Loucy (cell line): ENCODE measurements at regions not wholly inside any gene's neighbourhood (a gene's known extent, or its start where the extent isn't known, plus 50 kb on each side); places are given as distances from the start of the nearest gene placed in this dataset.

Experiments
- H2AFZ ChIP-seq: fragments of 200-600 bp; sonication (generic); 2 replicates; pipeline ENCODE4 v1.6.0; 2016; ENCODE audit warnings: antibody characterized with exemption, mild to moderate bottlenecking, low read length, moderate library complexity
- H3F3A ChIP-seq: fragments of 200-600 bp; 2 replicates; pipeline ENCODE4 v1.6.0; 2016; ENCODE audit warnings: antibody characterized with exemption, low read depth, mild to moderate bottlenecking
- H3K27me3 ChIP-seq: fragments of 200-600 bp; sonication (generic); 2 replicates; pipeline ENCODE4 v1.6.1; 2014; ENCODE audit warnings: low read length, mild to moderate bottlenecking; ENCODE audit not compliant: insufficient read depth, poor library complexity, severe bottlenecking
- H3K36me3 ChIP-seq: fragments of 200-600 bp; sonication (generic); 2 replicates; pipeline ENCODE4 v1.6.1; 2016; ENCODE audit warnings: low read length; ENCODE audit not compliant: insufficient read depth
- H3K4me1 ChIP-seq: fragments of 200-600 bp; sonication (generic); 2 replicates; pipeline ENCODE4 v1.5.1; 2014; ENCODE audit warnings: low read length, mild to moderate bottlenecking; ENCODE audit not compliant: insufficient read depth, poor library complexity, severe bottlenecking
- H3K4me2 ChIP-seq: fragments of 200-600 bp; sonication (generic); 2 replicates; pipeline ENCODE4 v1.6.0; 2014; ENCODE audit warnings: antibody characterized with exemption, low read length, low read depth, mild to moderate bottlenecking; ENCODE audit not compliant: poor library complexity, severe bottlenecking
- H3K4me3 ChIP-seq: fragments of 200-600 bp; sonication (generic); 2 replicates; pipeline ENCODE4 v1.5.1; 2014; ENCODE audit warnings: low read length, mild to moderate bottlenecking, mixed read lengths; ENCODE audit not compliant: poor library complexity, severe bottlenecking
- H3K79me2 ChIP-seq: fragments of 200-600 bp; sonication (generic); 2 replicates; pipeline ENCODE4 v1.6.1; 2014; ENCODE audit warnings: low read length; ENCODE audit not compliant: insufficient read depth
- H3K9ac ChIP-seq: fragments of 200-600 bp; sonication (generic); 2 replicates; pipeline ENCODE4 v1.6.0; 2014; ENCODE audit warnings: mild to moderate bottlenecking, low read depth, low read length, moderate library complexity; ENCODE audit not compliant: poor library complexity, severe bottlenecking
- H3K9me2 ChIP-seq: fragments of 200-600 bp; sonication (generic); replicated peaks from 2 replicates; pipeline ENCODE4 v1.6.1; 2016; ENCODE audit warnings: low read depth, low read length, mixed read lengths
- H3K9me3 ChIP-seq: fragments of 200-600 bp; sonication (generic); 2 replicates; pipeline ENCODE4 v1.6.1; 2014; ENCODE audit warnings: mild to moderate bottlenecking, antibody characterized with exemption, low read length, low read depth; ENCODE audit not compliant: insufficient read depth
- H4K20me1 ChIP-seq: fragments of 200-600 bp; sonication (generic); 2 replicates; pipeline ENCODE4 v1.6.0; 2014; ENCODE audit warnings: antibody characterized with exemption, low read length, mild to moderate bottlenecking; ENCODE audit not compliant: insufficient read depth, poor library complexity, severe bottlenecking
- EZH2phosphoT487 ChIP-seq: fragments of 200-600 bp; IDR thresholded peaks from 2 replicates; pipeline ENCODE4 v1.6.1; 2018; ENCODE audit warnings: antibody characterized with exemption, mild to moderate bottlenecking, moderate library complexity, borderline replicate concordance
- TF ChIP-seq, protein P1 (sequence below): fragments of 200-600 bp; sonication (generic); conservative IDR thresholded peaks from 2 replicates; pipeline ENCODE4 v1.5.1; 2014; ENCODE audit warnings: mild to moderate bottlenecking, antibody characterized with exemption, low read length

- Histone ChIP-seq H3F3A (no peaks in the 10 kb centered on the region), H3K9me3 (no peaks in the 10 kb centered on the region), H3K79me2 (no peaks in the 10 kb centered on the region), H3K4me3 (no peak overlapping the region), H3K4me2 (no peak overlapping the region), H3K4me1 (peaks cover 6% of the 10 kb centered on the region), H3K27me3 (no peaks in the 10 kb centered on the region), H4K20me1 (no peaks in the 10 kb centered on the region), H3K9me2 (no peaks in the 10 kb centered on the region), H3K9ac (no peak overlapping the region), H3K36me3 (no peaks in the 10 kb centered on the region), H2AFZ (no peak overlapping the region)
- TF ChIP-seq EZH2phosphoT487, result no peak
These were observed 115.2 kb upstream of the TMCO5A start for GRCh38 chr15:37819191-37819590.

DNA sequence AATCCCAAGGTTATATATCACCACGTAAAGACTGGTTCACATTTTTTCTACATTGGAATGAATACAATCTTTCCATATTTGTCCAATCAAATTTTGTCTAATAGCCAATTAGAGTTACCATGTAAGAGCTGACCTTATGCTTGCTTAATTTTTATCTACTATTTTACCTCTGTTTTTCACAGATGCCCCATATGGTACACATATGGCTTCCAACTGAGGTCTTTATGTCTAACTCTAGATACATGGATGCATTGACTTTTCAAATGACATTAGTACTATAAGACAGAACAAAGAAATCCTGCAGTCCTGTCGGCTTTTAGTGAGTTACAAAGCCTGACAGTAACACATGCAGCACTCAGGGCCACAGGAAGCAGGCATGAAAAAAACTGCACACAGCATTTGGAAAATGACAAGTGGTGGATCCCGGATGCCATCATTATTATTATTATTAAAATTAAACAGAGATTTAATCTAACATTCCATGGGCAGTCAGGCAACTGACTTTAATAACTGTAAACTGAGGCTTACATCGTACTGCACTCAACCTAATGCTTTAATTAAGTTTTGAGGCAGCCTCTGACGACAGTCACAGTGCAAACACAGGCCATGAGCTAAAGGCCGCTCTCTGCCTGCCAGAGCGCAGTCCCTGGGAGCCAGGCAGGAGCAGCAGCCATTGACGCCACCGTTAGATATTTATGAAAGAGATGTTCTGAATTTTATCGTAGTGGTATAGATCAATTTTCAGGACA is 113.9 kb upstream of the TMCO5A start:
- no peak overlapping the region for H2AFZ ChIP-seq
- no peaks in the 10 kb centered on the region for H3K27me3 ChIP-seq
- H3K9me2 ChIP-seq, result no peaks in the 10 kb centered on the region
- H4K20me1 ChIP-seq, result no peaks in the 10 kb centered on the region
- no peak overlapping the region for H3K4me3 ChIP-seq
- H3K79me2 ChIP-seq, result no peaks in the 10 kb centered on the region
- H3K36me3 ChIP-seq, result no peaks in the 10 kb centered on the region
- H3K9ac ChIP-seq, result no peak overlapping the region
- H3F3A ChIP-seq, result no peaks in the 10 kb centered on the region
- TF ChIP-seq, protein P1, sequence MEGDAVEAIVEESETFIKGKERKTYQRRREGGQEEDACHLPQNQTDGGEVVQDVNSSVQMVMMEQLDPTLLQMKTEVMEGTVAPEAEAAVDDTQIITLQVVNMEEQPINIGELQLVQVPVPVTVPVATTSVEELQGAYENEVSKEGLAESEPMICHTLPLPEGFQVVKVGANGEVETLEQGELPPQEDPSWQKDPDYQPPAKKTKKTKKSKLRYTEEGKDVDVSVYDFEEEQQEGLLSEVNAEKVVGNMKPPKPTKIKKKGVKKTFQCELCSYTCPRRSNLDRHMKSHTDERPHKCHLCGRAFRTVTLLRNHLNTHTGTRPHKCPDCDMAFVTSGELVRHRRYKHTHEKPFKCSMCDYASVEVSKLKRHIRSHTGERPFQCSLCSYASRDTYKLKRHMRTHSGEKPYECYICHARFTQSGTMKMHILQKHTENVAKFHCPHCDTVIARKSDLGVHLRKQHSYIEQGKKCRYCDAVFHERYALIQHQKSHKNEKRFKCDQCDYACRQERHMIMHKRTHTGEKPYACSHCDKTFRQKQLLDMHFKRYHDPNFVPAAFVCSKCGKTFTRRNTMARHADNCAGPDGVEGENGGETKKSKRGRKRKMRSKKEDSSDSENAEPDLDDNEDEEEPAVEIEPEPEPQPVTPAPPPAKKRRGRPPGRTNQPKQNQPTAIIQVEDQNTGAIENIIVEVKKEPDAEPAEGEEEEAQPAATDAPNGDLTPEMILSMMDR, result no peak
- no peak for TF ChIP-seq EZH2phosphoT487
- H3K9me3 ChIP-seq, result no peaks in the 10 kb centered on the region
- no peak overlapping the region for H3K4me2 ChIP-seq
- H3K4me1 ChIP-seq, result peaks cover 19% of the 10 kb centered on the region

DNA sequence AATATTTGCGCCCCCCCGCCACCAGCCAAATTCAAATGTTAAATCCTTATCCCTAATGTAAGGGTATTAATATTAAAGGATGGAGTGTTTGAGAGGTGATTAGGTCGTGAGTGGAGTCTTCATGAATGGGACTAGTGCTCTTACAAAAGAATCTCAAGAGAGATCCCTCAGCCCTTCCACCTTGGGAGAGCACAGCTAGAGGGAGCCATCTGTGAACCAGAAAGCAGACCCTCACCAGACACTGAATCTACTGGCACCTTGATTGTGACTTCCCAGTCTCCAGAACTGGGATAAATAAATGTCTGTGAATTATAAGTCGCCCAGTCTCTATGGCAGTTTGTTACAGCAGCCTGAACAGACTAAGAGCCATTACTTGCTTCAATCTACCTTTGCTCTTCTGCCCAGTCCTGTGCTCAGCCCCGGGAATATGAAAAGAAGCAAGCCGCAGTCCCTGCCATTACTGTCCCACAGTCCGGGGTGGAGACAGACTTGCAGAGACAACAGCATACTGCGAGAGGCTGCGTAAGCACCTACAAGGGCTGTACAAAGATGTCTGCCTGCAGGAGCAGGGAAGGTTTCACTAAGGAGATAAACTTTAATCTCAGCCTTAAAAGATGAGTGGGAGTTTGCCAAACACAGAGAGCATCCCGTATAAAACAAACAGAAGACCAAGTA is 110.7 kb upstream of the TMCO5A start:
- H3K4me3 ChIP-seq, result no peak overlapping the region
- no peaks in the 10 kb centered on the region for H4K20me1 ChIP-seq

More for the DNA sequence above, 110.7 kb upstream of the TMCO5A start:
- H3K9me2 ChIP-seq, result no peaks in the 10 kb centered on the region
- TF ChIP-seq, protein P1, result peak; percentile 28; the same call in 1 of the 2 replicates
- TF ChIP-seq EZH2phosphoT487, result no peak
- H3K4me1 ChIP-seq, result peaks cover 21% of the 10 kb centered on the region
- H3K4me2 ChIP-seq, result no peak overlapping the region
- no peaks in the 10 kb centered on the region for H3K79me2 ChIP-seq
- no peaks in the 10 kb centered on the region for H3K27me3 ChIP-seq
- no peaks in the 10 kb centered on the region for H3K36me3 ChIP-seq
- H3K9ac ChIP-seq, result no peak overlapping the region
- no peaks in the 10 kb centered on the region for H3K9me3 ChIP-seq
- 0 out of 2 replicates have a peak overlapping the region, but pooled peaks have one; percentile 8 for H2AFZ ChIP-seq
- H3F3A ChIP-seq, result no peaks in the 10 kb centered on the region
